ENCODE measurements at regions not wholly inside any gene's neighbourhood (a gene's known extent, or its start where the extent isn't known, plus 50 kb on each side); places are given as distances from the start of the nearest gene placed in this dataset.

DNA sequence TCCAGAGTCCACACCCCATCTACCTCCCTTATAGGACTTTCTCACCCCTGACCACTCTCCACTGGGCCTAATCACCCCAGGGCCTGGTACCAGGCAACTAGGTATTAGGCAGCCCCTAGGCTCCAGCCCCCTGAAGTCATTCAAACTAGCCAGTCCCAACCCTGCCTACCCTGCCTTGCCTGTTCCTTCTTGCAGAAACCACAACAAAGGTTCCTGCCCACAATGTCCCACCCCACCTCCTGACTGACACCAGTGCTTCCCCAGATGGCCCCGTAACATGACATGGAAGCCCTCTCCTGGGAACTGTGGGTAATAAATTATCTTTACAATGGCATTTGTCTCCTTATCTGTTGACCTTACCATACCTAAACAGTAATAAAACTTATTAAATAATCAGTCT lies 100.6 kb upstream of the PDE1C start (continued):
- TF ChIP-seq SMAD1 (IDR thresholded peaks at IDR 0.05; ENCODE audit: low read depth, partially characterized antibody) (no peak), POLR2AphosphoS2 (IDR thresholded peaks at IDR 0.05; ENCODE audit: low read depth, low read length) (no peak), RAD51 (IDR thresholded peaks at IDR 0.05) (no peak), CHD4 (IDR thresholded peaks at IDR 0.05) (no peak)

DNA sequence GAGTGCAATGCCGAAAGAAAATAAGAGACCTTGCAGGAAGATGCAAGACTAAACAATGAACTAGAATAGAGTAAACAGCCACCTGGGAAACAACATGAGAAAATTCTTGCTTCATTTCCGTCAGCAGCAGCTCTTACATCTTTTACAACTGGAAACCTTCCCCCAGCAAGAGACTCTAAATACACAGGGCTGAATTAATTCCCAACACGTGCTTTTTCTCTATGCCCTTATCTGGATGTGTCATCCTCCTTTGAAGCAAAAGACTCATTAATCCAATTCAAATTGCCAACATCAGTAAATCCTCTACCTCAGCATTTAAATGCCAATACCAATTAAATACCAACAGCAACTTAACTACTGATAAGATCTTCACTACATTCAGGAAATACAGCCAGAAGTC lies 99.0 kb upstream of the PDE1C start:
- no TSS peak for BruUV-seq (replicated peaks)
- Histone ChIP-seq H3K9ac (ENCODE audit: control insufficient read depth, insufficient read depth, low read length) (no peak overlapping the region), H2AFZ (ENCODE audit: control insufficient read depth, low read depth, low read length) (no peak overlapping the region), H3K4me2 (ENCODE audit: control insufficient read depth, insufficient read depth) (no peak overlapping the region), H3K27me3 (replicated peaks in 1 of 2; ENCODE audit: control insufficient read depth in 2 of 2, insufficient read depth in 2 of 2, low read length in 1 of 2) (no peaks in the 10 kb centered on the region), H4K20me1 (ENCODE audit: control insufficient read depth, insufficient read depth) (no peaks in the 10 kb centered on the region), H3K36me3 (ENCODE audit: control insufficient read depth in 2 of 2, insufficient read depth in 2 of 2, low read length in 1 of 2) (no peaks in the 10 kb centered on the region), H3K4me1 (ENCODE audit: control insufficient read depth, insufficient read depth, low read length) (no peaks in the 10 kb centered on the region), H3K79me2 (ENCODE audit: control insufficient read depth, insufficient read depth, low read length) (no peaks in the 10 kb centered on the region), H3K27ac (ENCODE audit: control insufficient read depth, insufficient read depth) (no peak overlapping the region), H3K4me3 (no peak overlapping the region), H3K9me3 (replicated peaks; ENCODE audit: control insufficient read depth, insufficient read depth, low read length) (no peaks in the 10 kb centered on the region)
- ChIA-PET RAD21 (ENCODE audit: unreplicated experiment) (no interaction called here), CTCF (no interaction called here), SMC1A (ENCODE audit: uncharacterized antibody, unreplicated experiment) (no interaction called here), POLR2A (no interaction called here)
- ATAC-seq (no peak), DNase-seq (ENCODE audit: low read depth, low spot score) (no peak), FAIRE-seq (no peak)
- TF ChIP-seq NFXL1 (IDR thresholded peaks at IDR 0.05; ENCODE audit: borderline replicate concordance), result no peak
- TF ChIP-seq ESRRA (IDR thresholded peaks at IDR 0.05; ENCODE audit: low read length), result no peak
- no peak for TF ChIP-seq ZSCAN29 (IDR thresholded peaks at IDR 0.05)
- no peak for TF ChIP-seq SPI1 (IDR thresholded peaks at IDR 0.05; ENCODE audit: borderline replicate concordance, insufficient read depth, low read depth, low read length)
- TF ChIP-seq, protein P1, sequence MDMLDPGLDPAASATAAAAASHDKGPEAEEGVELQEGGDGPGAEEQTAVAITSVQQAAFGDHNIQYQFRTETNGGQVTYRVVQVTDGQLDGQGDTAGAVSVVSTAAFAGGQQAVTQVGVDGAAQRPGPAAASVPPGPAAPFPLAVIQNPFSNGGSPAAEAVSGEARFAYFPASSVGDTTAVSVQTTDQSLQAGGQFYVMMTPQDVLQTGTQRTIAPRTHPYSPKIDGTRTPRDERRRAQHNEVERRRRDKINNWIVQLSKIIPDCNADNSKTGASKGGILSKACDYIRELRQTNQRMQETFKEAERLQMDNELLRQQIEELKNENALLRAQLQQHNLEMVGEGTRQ (IDR thresholded peaks at IDR 0.05; ENCODE audit: borderline replicate concordance, low read depth, low read length), result no peak
- TF ChIP-seq PML (IDR thresholded peaks at IDR 0.05; ENCODE audit: low read length), result no peak
- no peak for TF ChIP-seq TARDBP (IDR thresholded peaks at IDR 0.05; ENCODE audit: borderline replicate concordance)
- no peak for TF ChIP-seq TBL1XR1 (IDR thresholded peaks at IDR 0.05; ENCODE audit: low read depth, low read length)
- intact Hi-C loops (cut with micrococcal nuclease; ENCODE audit: unreplicated experiment), result no loop called here
- in situ Hi-C loops (cut with MboI), result no loop called here
- WGBS (ENCODE audit: insufficient coverage, insufficient replicate concordance, low lambda C conversion rate, missing lambda C conversion rate), result 2% methylated on average over 3 of the region's 3 CpGs
